Activated naive CD8-positive, alpha-beta T cell treated with anti-CD3 and anti-CD28 coated beads for 36 hours (primary cell): ENCODE measurements at regions not wholly inside any gene's neighbourhood (a gene's known extent, or its start where the extent isn't known, plus 50 kb on each side); places are given as distances from the start of the nearest gene placed in this dataset.
A peak's percentile ranks its signal among the peaks of the same experiment; 100 is the strongest.

Experiments
- DNase-seq: peaks from one replicate; pipeline ENCODE4 v3.0.0; 2021
- H3K27ac Mint-ChIP-seq: one replicate; pipeline ENCODE4 v1.8.0; 2022; ENCODE audit warnings: mild to moderate bottlenecking, moderate library complexity, mixed read lengths
- H3K27me3 Mint-ChIP-seq: one replicate; pipeline ENCODE4 v1.8.0; 2022; ENCODE audit warnings: mild to moderate bottlenecking, mixed read lengths
- H3K36me3 Mint-ChIP-seq: one replicate; pipeline ENCODE4 v1.8.0; 2021; ENCODE audit warnings: mild to moderate bottlenecking, mixed read lengths
- H3K4me1 Mint-ChIP-seq: one replicate; pipeline ENCODE4 v1.8.0; 2021; ENCODE audit warnings: mixed read lengths
- H3K4me3 Mint-ChIP-seq: one replicate; pipeline ENCODE4 v1.8.0; 2022; ENCODE audit warnings: mild to moderate bottlenecking, moderate library complexity, mixed read lengths
- H3K9me3 Mint-ChIP-seq: one replicate; pipeline ENCODE4 v1.8.0; 2022; ENCODE audit warnings: mixed read lengths

- H3K27ac Mint-ChIP-seq: no peak overlapping the region
- H3K27me3 Mint-ChIP-seq: no peaks in the 10 kb centered on the region
- H3K4me3 Mint-ChIP-seq: no peak overlapping the region
- H3K9me3 Mint-ChIP-seq: no peaks in the 10 kb centered on the region
- H3K4me1 Mint-ChIP-seq: no peaks in the 10 kb centered on the region
- DNase-seq: no peak
- H3K36me3 Mint-ChIP-seq: no peaks in the 10 kb centered on the region
These were observed 503.2 kb upstream of the SLC8A1 start for GRCh38 chr2:40955042-40955441.

DNA sequence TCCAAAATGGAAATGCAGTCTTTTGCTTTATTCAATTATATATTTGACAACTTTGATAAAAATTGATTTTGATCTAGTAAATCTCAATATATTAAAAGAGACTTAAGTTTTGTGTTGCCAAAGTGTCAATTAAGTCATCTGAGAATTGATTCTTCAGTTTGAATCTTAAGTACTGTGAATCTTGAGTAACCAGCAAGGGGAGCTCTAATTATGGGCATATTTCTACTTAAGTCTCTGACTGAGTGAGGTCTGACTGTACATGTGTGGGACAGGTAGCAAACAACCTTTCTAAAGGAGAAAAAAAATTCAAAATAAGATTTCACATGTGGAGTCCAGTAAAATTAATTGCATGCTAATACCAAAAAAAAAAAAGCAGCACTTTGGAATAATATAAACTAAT, 503.7 kb upstream of the SLC8A1 start:
- no peaks in the 10 kb centered on the region for H3K4me1 Mint-ChIP-seq
- no peaks in the 10 kb centered on the region for H3K9me3 Mint-ChIP-seq
- H3K27ac Mint-ChIP-seq: no peak overlapping the region
- H3K27me3 Mint-ChIP-seq: no peaks in the 10 kb centered on the region
- H3K4me3 Mint-ChIP-seq: no peak overlapping the region
- H3K36me3 Mint-ChIP-seq: no peaks in the 10 kb centered on the region
- no peak for DNase-seq

DNA sequence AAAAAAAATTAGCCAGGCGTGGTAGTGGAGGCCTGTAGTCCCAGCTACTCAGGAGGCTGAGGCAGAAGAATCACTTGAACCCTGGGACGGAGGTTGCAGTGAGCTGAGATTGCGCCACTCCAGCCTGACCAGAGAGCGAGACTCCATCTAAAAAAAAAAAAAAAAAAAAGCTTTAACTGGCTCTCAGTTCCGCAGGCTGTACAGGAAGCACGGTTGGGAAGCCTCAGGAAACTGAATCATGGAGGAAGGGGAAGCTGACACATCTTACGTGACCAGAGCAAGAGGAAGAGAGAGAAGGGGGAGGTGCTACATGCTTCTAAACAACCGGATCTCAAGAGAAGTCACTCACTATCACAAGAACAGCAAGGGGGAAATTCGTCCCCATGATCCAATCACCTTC, 505.6 kb upstream of the SLC8A1 start:
- H3K4me1 Mint-ChIP-seq: no peaks in the 10 kb centered on the region
- H3K4me3 Mint-ChIP-seq: no peak overlapping the region
- no peaks in the 10 kb centered on the region for H3K36me3 Mint-ChIP-seq
- H3K9me3 Mint-ChIP-seq: no peaks in the 10 kb centered on the region
- DNase-seq: no peak
- no peak overlapping the region for H3K27ac Mint-ChIP-seq
- no peaks in the 10 kb centered on the region for H3K27me3 Mint-ChIP-seq

DNA sequence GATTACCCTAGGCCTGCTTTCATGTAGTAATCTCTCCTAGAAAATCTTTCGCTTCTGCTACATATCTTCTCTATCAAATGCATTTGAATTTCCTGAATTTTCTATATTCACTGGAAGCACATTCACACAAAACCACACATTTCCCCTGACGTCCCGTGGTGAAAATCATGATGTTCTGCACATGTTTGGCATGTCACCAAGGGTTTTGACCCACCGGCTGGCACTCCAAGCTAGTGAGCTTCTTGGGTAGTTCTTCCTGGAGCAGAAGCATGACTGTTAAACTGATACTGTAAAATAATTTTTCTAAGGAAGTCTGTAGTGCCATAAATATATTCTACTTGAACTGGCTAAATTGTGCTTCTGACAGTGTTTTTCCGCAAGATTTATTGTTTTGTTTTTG, 510.1 kb upstream of the SLC8A1 start:
- Mint-ChIP-seq H3K4me3 (no peak overlapping the region), H3K27me3 (no peaks in the 10 kb centered on the region), H3K4me1 (no peaks in the 10 kb centered on the region), H3K36me3 (no peaks in the 10 kb centered on the region), H3K9me3 (no peaks in the 10 kb centered on the region), H3K27ac (no peak overlapping the region)
- DNase-seq: no peak

DNA sequence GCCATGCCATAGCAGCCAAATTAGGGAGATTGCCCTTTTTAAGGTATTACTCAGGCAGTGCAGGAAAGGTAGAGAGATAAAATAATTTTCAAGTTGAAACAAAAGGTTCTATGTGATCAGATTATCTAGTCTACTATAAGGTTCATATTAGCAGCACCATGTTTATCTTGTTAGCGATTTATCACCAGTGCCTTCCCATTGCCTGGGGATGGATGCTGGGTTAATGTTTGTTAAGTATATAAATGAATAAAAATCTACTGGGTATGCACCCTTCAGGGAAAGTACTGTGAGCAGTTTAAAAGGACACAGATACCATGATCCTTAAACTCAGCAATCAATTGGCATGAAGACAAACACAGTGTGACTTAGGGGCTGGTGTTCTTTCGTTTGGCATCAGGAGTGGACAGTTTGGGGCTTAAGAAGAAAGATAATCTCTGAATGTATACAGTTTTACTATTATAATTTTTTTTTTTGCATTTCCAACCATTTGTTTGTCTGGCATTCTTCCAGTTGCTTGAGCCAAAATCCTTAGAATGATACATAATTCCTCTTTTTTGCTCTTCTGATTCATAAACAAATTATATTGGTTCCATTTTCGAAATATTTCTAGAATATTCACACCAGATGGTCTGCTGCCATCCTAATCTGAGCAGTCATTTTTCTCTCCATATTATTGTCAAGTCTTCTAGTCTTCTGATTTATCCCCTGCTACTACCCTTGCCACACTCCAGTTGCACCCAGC, 512.8 kb upstream of the SLC8A1 start:
- Mint-ChIP-seq H3K4me3 (no peak overlapping the region), H3K4me1 (no peaks in the 10 kb centered on the region), H3K36me3 (no peaks in the 10 kb centered on the region), H3K27me3 (no peaks in the 10 kb centered on the region), H3K9me3 (no peaks in the 10 kb centered on the region), H3K27ac (no peak overlapping the region)
- DNase-seq: no peak

- H3K9me3 Mint-ChIP-seq: no peaks in the 10 kb centered on the region
- no peaks in the 10 kb centered on the region for H3K36me3 Mint-ChIP-seq
These were observed 515.6 kb upstream of the SLC8A1 start for GRCh38 chr2:40967451-40967850.

GRCh38 chr2:40975151-40975550, 523.3 kb upstream of the SLC8A1 start:
- Mint-ChIP-seq H3K27me3 (no peaks in the 10 kb centered on the region), H3K27ac (no peak overlapping the region), H3K36me3 (no peaks in the 10 kb centered on the region), H3K4me1 (no peaks in the 10 kb centered on the region), H3K9me3 (no peaks in the 10 kb centered on the region), H3K4me3 (no peak overlapping the region)
- no peak for DNase-seq

More at GRCh38 chr2:40967451-40967850, 515.6 kb upstream of the SLC8A1 start:
- no peak overlapping the region for H3K27ac Mint-ChIP-seq
- no peaks in the 10 kb centered on the region for H3K27me3 Mint-ChIP-seq
- no peaks in the 10 kb centered on the region for H3K4me1 Mint-ChIP-seq
- no peak overlapping the region for H3K4me3 Mint-ChIP-seq
- no peak for DNase-seq

DNA sequence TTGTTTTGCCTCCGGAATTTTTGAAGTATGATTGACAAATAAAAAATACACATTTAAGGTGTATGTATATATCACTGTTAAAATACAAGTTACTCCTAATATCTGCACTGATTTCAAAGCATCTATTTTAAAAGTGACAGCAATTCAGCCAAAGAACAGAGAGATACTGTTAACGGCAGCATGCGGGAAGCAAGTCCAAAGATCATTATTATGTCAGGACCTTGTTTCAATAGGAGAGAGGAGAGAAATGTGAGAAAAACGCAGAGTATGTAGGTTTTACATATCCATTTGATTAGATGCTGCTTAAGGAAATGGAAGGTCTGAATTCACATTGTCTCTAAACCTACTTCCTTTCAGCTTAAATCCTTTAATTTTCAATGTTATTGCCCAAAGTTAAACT, 545.5 kb upstream of the SLC8A1 start:
- DNase-seq: no peak
- peaks cover 1% of the 10 kb centered on the region for H3K9me3 Mint-ChIP-seq
- H3K27me3 Mint-ChIP-seq: no peaks in the 10 kb centered on the region
- no peaks in the 10 kb centered on the region for H3K4me1 Mint-ChIP-seq
- H3K36me3 Mint-ChIP-seq: no peaks in the 10 kb centered on the region
- H3K27ac Mint-ChIP-seq: no peak overlapping the region
- no peak overlapping the region for H3K4me3 Mint-ChIP-seq

DNA sequence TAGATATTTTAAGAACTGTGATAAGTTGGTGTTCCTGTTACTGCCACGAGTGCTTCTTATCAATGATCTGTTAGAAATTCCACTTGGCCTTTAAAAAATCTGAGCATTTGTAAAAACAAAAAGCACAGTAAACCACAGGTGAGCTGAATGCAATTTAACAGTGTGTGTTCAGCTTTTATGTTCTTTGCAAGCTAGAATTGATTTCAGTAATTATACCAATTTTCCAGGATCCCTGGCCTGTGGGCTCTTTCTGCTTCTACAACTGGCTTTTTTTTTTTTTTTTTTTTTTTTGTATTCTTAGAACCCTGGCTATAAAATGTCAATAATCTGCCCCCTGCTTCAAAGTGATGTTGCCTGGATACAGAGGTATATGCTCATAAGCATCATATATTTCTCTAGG, 548.5 kb upstream of the SLC8A1 start:
- Mint-ChIP-seq H3K36me3 (no peaks in the 10 kb centered on the region), H3K27ac (no peak overlapping the region), H3K4me3 (no peak overlapping the region), H3K27me3 (no peaks in the 10 kb centered on the region), H3K4me1 (no peaks in the 10 kb centered on the region), H3K9me3 (peaks cover 1% of the 10 kb centered on the region)
- no peak for DNase-seq

GRCh38 chr2:41000906-41001305, 549.0 kb upstream of the SLC8A1 start:
- Mint-ChIP-seq H3K9me3 (peaks cover 1% of the 10 kb centered on the region), H3K4me3 (no peak overlapping the region), H3K36me3 (no peaks in the 10 kb centered on the region), H3K27me3 (no peaks in the 10 kb centered on the region), H3K4me1 (no peaks in the 10 kb centered on the region), H3K27ac (no peak overlapping the region)
- no peak for DNase-seq

GRCh38 chr2:41004700-41005099, 552.8 kb upstream of the SLC8A1 start:
- Mint-ChIP-seq H3K27ac (no peak overlapping the region), H3K4me3 (no peak overlapping the region), H3K4me1 (no peaks in the 10 kb centered on the region), H3K9me3 (no peaks in the 10 kb centered on the region), H3K27me3 (no peaks in the 10 kb centered on the region), H3K36me3 (no peaks in the 10 kb centered on the region)
- DNase-seq: no peak

DNA sequence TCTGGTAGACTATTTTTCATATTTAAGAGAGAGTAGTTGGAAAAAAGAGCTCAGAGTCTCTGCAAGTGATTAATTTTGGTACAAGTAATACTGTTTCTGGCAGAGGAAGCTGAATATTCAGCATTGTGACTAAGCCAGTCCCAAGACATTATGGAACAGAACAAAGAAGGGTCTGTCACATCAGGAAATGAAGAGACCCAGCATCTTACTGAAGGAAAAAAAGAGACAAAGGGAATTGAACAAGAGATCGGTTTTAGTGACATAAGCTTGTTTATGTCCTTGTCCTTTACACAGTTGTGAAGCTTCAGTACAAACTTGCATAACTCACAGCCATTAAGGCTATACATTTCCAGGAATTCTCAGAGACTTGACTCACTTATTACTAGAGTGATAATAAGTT, 568.5 kb upstream of the SLC8A1 start:
- Mint-ChIP-seq H3K9me3 (peaks cover 1% of the 10 kb centered on the region), H3K4me1 (no peaks in the 10 kb centered on the region), H3K36me3 (no peaks in the 10 kb centered on the region), H3K27me3 (no peaks in the 10 kb centered on the region), H3K27ac (no peak overlapping the region), H3K4me3 (no peak overlapping the region)
- no peak for DNase-seq

DNA sequence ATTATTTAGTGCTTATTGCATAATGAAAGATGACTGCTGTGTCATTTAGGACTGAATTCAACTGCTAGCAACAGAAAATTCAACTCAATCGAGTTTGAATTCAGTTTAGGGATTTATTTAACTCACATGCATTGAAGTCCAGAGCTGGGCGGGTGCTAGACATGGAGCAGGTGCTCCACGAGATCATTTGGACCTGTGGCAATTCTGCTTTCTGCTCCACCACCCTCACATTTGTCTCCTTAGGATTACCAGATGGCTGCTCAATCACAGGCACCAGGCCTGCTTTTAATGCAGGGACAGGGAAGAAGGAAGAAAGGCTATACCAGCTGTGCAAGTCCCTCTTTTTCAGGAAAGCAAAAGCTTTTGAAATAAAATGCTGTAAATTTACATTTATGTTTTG, 572.9 kb upstream of the SLC8A1 start:
- Mint-ChIP-seq H3K27me3 (no peaks in the 10 kb centered on the region), H3K27ac (no peak overlapping the region), H3K36me3 (no peaks in the 10 kb centered on the region), H3K4me3 (no peak overlapping the region), H3K4me1 (no peaks in the 10 kb centered on the region), H3K9me3 (no peaks in the 10 kb centered on the region)
- DNase-seq: no peak

DNA sequence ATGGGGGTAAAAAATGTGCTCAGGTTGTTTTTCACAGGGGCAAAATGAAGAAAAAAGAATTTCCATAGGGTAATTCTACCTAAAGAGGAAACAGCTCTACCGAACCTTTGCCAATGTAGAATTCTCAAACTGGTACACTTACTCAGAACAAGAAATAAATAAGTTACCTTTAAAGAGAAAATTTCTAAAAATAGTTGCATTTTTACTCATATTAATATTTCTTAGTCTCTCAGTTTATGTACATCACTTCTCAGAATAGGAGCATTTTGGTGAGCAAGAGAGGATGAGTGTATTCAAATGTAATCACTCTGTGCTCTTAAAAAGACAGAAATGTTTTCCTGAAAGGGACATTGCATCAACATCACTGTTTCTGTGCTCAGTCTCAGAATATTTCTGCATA, 574.7 kb upstream of the SLC8A1 start:
- no peak for DNase-seq
- Mint-ChIP-seq H3K4me1 (no peaks in the 10 kb centered on the region), H3K36me3 (no peaks in the 10 kb centered on the region), H3K4me3 (no peak overlapping the region), H3K27me3 (no peaks in the 10 kb centered on the region), H3K9me3 (no peaks in the 10 kb centered on the region), H3K27ac (peak overlapping the region; percentile 43)

GRCh38 chr2:41027095-41027494, 575.2 kb upstream of the SLC8A1 start:
- Mint-ChIP-seq H3K36me3 (no peaks in the 10 kb centered on the region), H3K27ac (peak overlapping the region; percentile 43), H3K4me1 (no peaks in the 10 kb centered on the region), H3K27me3 (no peaks in the 10 kb centered on the region), H3K4me3 (no peak overlapping the region), H3K9me3 (no peaks in the 10 kb centered on the region)
- DNase-seq: no peak

- no peak overlapping the region for H3K4me3 Mint-ChIP-seq
- no peaks in the 10 kb centered on the region for H3K27me3 Mint-ChIP-seq
- DNase-seq: no peak
- no peaks in the 10 kb centered on the region for H3K36me3 Mint-ChIP-seq
- H3K9me3 Mint-ChIP-seq: no peaks in the 10 kb centered on the region
- no peak overlapping the region for H3K27ac Mint-ChIP-seq
- no peaks in the 10 kb centered on the region for H3K4me1 Mint-ChIP-seq
These were observed 579.4 kb upstream of the SLC8A1 start for GRCh38 chr2:41031282-41031681.
